SKM-1 treated with dmso at 0.1 percent for 144 hours (cell line): ENCODE measurements at regions not wholly inside any gene's neighbourhood (a gene's known extent, or its start where the extent isn't known, plus 50 kb on each side); places are given as distances from the start of the nearest gene placed in this dataset.

ENCODE experiments used
- DNase-seq: peaks from one replicate; lab custom pipeline; 2025; ENCODE audit not compliant: unreplicated experiment; lab: John Stamatoyannopoulos, UW

DNA sequence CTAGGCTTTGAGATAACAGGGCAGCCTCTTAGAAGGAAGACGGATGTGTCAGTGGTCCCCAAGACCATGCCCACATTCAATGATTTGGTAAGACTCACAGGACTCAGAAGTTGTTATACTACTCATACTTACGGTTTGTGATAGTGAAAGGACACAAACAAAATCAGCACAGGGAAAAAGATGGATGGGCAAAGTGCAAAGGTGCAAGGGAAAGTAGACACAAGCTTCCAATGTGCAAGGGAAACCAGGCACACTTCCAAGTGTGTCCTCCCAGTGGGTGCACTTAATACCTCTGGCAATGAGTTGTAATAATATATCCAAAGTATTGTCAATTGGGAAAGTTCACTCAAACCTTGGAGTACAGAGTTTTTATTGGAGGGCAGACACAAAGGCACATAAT is 53.8 kb upstream of the VCX start:
- no peak for DNase-seq

DNA sequence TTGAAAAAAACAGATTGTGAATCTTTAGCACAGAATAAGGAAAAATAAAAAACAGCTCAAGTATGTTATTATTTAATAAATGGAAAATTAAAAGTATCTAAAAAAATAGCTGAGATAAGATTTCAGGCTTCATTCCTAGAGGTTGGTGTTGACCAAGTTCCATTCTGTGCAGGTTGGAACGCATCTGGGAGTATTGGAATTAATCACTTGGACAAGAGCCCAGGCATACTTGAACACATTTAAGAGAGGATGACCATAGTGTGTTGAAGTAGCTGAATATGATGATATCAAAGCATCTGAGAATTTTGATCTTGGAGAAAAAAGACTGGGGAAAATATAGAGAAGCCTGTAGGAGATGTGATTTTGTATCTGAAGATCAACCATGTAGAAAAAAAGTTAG is 54.6 kb upstream of the VCX start:
- DNase-seq, result no peak

DNA sequence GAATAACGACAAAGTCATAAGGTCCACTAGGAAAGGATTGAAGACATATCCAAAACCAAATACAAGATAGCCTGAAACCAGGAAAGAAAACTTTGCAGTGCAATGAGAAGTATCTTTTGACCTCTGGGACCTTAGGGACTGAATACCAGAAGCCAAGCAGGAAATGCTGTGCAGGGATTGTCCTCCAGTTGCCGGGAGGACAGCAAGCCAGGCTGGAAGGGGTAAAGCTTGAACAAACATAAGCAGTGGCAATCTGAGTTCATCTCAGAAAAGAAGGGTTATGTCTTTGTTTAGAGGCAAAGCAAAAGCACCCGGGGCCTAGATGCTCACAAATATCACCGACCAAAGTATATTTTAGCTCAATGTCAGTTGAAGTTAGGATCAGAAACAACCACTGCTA is 55.3 kb upstream of the VCX start:
- no peak for DNase-seq

DNA sequence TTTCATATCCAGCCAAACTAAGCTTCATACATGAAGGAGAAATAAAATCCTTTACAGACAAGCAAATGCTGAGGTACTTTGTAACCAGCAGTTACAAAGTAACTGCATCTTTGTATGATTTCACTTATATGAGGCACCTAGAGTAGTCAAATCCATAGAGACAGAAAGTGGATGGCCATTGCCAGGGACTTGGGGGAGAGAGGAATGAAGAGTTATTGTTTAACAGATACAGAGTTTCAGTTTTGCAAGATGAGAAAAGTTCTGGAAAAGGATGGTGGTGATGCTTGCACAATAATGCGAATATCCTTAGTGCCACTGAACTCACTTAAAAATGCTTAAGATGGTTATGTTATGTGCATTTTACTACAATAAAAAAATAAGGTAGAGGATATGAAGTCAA is 58.4 kb upstream of the VCX start:
- no peak for DNase-seq

DNA sequence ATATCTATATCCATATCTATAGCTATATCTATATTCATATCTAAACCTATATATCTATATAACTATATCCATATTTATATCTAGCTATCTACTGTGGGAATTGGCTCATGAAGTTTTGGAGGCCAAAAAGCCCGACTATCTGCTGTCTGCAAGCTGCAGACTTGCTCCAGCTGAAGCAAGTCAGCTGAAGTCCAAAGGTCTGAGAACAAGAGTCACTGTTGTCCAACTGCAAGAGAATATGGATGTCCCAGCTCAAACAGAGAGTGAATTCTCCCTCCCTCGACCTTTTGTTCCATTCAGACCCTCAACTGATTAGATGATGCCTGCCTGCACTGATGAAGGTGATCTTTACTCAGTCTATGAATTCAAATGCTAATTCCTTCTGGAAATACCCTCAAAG is 63.3 kb upstream of the VCX start:
- DNase-seq, result no peak

DNA sequence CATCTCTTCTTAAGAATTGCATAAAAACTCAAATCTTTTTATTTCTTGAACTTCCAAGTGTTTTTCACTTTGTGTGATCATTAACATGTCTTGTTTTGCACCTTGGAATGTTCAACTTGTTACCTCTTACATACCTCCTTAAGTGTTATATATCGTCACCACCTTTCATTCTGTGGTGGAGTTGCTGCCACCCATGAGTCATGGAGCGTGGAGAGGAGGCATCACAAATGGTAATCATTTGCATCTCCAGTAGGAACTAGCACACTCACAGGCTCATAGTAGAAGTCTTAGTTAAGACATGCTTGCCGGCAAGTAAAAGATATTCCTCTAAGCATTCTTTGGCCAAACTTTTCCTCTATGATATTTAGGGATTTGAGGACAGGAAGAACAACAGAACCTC is 67.0 kb upstream of the VCX start:
- DNase-seq, result no peak

DNA sequence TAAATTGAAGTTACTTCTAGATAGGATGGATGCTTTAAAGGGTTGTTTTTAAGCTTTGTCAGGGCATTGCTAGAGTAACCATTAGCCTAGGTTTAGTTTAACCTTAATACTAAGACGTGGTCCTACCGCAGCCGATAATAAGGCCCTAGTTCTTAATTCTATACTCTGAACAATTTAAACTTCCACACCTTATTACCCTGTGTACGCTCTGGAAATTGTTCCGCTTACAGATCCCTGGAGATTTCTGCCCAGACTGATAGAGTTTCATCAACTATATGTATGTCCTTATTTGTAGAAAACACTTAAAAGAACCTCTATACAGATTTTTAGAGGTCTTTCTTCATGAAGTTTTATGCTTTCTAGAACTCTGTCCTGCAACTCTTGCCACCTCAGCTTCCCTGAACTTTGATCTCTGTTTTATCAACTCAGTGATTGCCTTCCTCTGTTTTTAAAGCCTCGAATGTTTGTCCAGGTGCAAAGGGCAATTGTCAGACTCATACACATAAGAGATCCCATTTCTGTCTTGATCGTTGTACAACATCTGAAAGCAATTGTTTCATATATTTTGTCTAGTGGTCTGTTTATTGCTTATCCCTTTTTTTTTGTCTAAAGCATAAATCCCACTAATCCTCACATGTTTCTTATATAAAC is 71.1 kb upstream of the VCX start:
- DNase-seq, result no peak

DNA sequence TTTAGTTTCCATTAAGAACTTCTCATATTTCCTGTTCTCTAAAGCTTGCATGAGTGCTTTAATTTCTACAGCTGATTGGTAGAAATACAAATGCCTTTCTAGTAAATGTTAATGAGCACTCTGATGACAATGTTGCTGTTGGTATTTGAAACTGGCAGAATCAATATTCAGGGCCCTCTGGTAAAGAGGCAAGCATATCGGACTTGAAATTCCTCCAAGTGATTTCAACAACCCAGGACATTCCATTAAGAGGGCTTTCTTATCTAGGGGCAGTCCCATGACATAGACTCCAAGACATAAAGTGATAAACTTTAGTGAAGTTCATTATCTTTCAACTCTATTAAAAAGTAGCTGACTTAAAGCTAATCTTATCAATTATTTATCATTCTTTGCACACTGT is 83.1 kb upstream of the VCX start:
- DNase-seq, result no peak

DNA sequence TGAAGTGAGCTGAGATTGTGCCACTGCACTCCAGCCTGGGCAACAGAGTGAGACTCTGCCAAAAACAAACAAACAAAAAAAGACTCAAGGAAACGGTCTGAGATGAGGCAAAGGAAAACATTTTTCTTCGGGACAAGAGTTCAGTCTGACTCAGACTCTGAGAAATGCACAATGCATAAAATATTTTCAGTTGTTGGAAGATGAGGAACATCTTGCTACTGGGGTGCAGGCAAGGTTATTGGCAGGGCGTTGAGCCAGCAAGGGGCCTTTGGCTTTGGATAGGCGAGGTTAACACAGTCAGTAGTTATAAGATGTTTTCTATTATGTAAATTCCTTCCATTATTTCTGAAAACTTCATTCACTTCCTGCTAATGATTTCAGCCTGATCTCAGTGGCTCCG is 96.1 kb upstream of the VCX start:
- DNase-seq, result no peak

DNA sequence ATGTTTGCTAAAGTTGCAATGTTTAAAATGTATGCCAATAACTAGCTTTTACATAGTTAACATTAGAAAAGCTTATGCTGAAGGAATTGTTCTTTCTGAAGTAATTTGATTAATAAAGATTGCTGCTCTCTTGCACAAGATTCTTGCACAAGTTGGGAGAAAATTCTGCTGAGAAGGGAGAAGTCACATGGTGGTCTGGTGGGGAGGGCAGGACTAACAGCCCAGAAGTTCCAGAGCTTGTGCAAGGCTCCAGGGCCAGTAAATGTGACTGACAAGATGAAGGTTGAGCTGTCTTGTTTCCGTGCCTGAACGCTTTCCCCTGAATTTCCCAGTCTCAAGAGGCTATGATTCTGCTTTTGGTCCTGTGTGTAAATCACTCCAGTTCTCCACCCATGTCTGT is 112.9 kb upstream of the VCX start:
- peak; percentile 16 for DNase-seq

DNA sequence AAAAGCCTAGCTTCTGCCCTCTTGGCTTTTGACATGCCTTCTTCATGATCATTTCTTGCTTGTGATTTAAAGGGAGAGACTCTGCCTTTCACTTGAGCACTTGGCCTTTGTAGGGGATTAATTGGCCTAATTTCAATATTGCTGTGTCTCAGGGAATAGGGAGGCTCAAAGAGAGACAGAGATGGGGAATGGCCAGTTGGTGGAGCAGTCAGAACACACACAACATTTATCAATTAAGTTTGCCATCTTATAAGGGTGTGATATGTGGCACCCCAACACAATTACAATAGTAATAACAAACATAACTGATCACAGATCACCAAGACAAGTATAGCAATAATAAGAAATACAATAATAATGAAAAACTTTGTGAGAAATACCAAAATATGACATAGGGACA is 122.5 kb upstream of the VCX start:
- DNase-seq, result no peak

DNA sequence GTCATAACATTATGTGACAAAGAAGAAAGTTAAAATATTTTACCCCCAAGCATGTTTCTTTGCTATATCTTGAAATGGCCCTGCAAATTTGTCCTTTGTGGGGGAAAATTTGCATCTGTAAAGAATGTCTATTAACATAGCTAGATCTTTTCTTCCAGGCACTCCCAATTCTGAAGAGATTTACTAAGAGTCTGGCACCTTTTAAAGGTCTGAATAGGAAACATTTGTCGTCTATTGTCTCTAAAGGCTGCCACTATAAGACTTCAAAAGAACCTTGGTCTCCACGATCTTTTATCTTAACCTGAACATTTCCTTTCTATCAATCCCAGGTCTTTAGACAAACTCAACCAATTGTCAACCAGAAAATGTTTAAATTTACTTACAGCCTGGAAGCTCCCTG is 128.6 kb upstream of the VCX start:
- no peak for DNase-seq

DNA sequence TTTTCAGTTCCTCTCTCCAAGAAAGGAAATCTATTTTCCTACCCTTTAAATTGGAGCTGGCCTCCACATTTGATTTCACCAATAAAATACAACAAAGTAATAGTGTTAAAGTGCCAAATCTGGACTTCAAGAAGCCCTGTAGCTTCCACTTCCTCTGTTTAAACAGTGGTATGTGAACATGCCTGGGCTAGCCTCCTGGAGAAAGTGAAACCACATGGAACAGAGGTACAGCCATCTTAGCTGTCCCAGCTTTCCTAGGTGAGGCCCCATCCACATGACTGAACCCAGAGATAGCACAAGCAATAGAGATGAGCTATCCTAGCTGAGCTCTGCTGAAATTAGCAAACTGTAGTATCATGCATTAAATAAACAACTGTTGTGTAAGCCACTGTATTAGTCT is 131.8 kb upstream of the VCX start:
- DNase-seq, result no peak

DNA sequence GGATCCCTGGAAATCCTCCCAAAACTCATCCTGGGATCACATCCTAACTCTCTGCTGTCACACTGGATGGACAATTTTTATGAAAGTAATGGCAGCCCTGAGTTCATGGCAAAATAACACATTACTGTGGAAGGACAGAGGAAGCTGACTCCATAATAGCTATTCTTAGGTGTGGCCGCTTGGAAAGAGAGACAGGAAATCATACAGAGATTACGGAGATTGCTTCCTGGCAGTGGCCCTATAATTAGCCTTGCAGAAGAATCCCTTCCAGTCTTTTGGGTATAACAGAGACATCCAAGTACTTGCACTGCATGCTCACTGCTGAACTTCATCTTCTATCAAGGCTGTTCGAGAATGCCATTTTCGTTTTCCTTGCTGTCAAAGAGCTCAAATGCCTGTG is 133.1 kb upstream of the VCX start:
- no peak for DNase-seq

DNA sequence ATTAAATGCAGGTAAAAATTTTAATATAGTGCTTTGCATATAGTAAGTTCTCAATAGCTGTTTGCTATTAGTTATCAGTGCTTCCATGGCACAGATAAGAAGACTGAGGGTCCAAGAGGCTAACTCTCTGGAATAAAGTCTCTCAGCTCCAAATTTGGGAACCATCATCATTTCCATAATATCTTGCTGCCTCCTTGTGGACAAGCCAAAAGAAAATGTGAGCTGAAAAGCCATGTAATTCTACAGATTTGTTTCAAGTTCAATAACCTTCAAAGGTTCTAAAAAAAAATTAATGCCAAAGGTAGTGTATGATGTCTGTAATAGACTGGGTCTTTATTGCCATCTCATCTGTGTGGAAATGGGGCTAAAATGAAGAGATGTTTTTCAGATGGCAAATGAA is 136.9 kb upstream of the VCX start:
- no peak for DNase-seq

DNA sequence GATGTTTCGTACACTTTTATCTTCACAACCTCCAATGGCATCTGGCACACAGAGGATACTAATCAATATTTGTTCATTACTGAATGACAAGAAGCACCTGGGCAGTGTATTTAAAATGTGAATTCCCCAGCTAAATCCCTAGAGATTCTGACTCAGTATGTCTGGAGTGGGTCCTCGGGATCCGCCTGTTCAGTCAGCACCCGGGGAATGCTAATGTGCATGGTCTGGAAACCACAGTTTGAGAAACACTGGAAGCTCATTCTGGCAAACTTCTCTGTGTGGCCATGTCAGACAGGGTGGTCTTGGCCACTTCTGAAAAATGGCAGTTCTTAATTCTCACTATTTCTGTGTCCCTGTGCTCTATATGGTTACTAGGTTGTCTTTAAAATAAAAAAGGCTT is 138.8 kb upstream of the VCX start:
- no peak for DNase-seq

DNA sequence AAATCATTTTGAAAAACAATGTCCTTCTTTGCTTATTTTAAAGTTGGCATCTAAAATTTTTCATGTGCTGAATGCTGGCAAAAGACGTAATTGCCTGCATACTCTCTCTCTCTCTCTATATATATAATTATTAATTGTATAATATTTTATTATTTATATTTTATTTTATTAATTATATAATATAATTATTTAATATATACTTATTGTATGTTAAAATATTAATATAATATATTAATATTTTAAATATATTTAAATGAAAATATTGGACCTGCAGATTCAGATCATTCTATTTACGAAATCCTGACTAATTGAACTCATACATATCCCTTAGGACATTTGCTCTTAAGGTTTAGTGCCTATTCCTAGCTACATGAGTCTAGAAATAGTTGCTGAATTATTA is 144.7 kb upstream of the VCX start:
- no peak for DNase-seq

DNA sequence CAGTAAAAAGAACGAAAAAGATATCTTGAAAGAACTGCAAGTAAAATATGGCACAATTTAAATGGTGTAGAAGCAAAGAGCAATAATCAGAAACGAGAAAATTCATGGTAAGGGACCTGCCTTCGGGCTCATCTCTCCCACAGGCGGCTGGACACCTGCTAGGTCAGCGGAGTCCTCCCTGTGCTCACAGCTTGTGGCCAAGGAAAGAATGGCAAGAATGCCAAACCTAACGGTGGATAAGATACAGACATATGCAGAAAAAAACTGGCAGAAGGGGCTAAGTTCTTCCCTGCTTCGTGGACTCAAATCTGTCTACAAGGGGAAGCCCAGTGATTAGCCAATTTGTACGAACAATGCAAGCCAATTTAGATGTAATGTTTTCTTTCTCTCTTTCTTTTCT is 152.1 kb upstream of the VCX start:
- DNase-seq, result no peak

DNA sequence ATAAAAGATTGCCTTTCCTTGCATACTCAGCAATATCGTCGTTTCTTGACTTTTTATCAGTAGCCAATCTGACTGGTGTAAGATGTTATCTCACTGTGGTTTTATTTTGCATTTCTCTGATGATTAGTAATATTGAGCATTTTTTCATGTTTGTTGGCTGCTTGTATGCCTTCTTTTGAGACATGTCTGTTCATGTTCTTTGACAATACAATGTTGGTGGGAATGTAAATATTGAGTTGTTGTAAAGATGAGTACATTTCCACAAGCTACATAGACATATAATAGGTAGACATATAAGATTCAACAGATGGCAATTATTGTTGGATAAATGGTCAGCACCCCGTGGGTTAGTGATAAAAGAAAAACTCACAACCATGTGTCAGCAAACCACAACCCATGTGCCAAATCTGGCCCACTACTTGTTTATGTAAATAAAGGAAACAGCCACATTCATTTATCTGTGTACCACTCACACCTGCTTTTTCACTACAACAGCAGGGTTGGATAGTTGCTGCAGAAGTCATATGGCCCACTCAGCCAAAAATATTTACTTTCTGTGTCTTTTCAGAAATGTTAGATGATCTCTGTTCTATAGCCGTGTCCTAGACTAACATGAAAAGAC is 153.1 kb upstream of the VCX start:
- no peak for DNase-seq

DNA sequence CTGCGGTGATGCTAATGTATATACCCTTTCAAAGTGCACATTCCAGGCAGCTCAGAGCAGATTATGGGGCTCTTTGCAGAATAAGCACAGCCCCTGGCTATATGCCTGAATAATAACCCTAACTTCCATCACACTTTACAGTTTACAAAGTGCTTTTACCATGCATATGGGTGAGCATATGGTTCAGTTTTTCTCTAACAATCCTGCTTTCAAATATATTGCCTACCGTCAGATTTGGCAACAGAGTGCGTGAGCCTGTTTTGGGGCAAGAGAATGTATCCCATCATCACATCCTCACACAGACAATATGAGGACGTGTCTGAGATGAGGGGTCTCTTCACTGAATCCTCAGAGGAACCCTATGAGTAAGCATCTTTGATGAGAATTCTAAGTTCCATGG is 162.8 kb upstream of the VCX start:
- no peak for DNase-seq

DNA sequence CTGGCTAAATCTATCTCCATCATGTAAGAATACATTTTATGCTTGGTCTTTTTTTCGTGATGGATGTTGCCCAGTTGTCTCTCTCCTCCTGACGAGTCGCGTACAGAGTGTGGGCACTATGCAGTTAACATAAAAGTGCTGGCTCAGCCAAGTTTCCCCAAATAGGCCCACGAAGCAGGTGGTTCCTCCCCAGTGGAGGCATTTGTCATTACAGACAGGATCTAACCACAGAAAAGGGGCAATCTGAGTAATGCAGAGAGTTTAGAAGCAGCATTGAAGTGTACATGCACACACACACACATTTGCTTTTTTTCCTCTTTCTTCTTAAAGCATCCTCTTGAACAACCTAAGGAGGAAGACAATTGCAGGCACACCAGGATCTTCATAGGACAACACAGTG is 188.7 kb upstream of the VCX start:
- no peak for DNase-seq

DNA sequence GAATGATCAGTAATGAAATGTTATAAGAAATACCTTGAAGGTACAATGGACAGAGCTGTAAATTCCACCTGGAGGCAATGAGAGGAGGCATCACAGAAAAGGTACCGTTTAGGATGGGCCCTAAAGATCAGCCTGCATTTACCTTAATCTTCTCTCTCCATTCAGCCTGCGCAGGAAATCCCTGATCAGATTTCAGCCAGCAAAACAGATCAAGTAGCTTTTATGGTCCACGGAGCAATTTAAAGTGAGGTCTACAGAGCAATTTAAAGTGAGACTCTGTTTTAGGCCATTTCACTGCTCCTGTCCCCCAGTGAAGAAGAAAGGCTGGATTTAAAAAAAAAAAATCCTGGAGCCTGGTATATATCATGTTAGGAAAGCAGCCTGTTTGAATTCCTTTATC is 195.1 kb upstream of the VCX start:
- no peak for DNase-seq

DNA sequence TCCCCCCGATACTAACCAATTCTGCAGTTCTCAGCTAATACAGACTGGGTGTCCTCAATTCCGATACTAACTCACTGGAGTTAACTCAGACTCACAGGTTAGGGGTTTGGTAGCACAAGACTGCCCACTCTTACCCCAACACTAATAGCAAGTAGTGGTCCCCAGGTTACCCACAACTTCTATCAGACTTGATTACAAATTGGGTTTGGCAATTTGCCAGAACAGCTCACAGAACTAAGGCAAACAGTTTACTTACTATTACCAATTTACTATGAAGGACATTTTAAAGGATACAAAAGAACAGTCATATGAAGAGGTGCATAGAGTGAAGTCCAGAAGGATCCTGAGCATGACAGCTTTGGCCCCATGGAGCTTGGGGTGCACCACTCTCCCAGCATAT is 201.8 kb upstream of the VCX start:
- no peak for DNase-seq
